ENCODE measurements at regions not wholly inside any gene's neighbourhood (a gene's known extent, or its start where the extent isn't known, plus 50 kb on each side); places are given as distances from the start of the nearest gene placed in this dataset.

GRCh38 chr13:24627090-24627714 lies 53.0 kb upstream of the ATP12A start:
- no peak for DNase-seq (ENCODE audit: low read depth)
- TF ChIP-seq CTCF (IDR thresholded peaks at IDR 0.05; ENCODE audit: insufficient read depth, low read length): peak; percentile 55
- no peak overlapping the region for H3K4me3 ChIP-seq (ENCODE audit: low read depth, low read length)

GRCh38 chr13:24627946-24628345 lies 52.3 kb upstream of the ATP12A start:
- no peak for TF ChIP-seq CTCF (IDR thresholded peaks at IDR 0.05; ENCODE audit: insufficient read depth, low read length)
- no peak for DNase-seq (ENCODE audit: low read depth)
- no peak overlapping the region for H3K4me3 ChIP-seq (ENCODE audit: low read depth, low read length)

GRCh38 chr13:24629320-24629719 lies 50.9 kb upstream of the ATP12A start:
- no peak overlapping the region for H3K4me3 ChIP-seq (ENCODE audit: low read depth, low read length)
- DNase-seq (ENCODE audit: low read depth): no peak
- no peak for TF ChIP-seq CTCF (IDR thresholded peaks at IDR 0.05; ENCODE audit: insufficient read depth, low read length)

- no peak for DNase-seq (ENCODE audit: low read depth)
- no peak overlapping the region for H3K4me3 ChIP-seq (ENCODE audit: low read depth, low read length)
- no peak for TF ChIP-seq CTCF (IDR thresholded peaks at IDR 0.05; ENCODE audit: insufficient read depth, low read length)
Measured at GRCh38 chr13:24630121-24630520, 50.1 kb upstream of the ATP12A start.
